ENCODE measurements at regions not wholly inside any gene's neighbourhood (a gene's known extent, or its start where the extent isn't known, plus 50 kb on each side); places are given as distances from the start of the nearest gene placed in this dataset.
"Not testable (repeated sequence)": the region's sequence is repeated elsewhere in the genome, so short reads cannot be mapped to it uniquely, and the experiment has no call there.

GRCh38 chr4:38388907-38389306 lies 275.1 kb upstream of the KLF3 start:
- not testable (repeated sequence) for TF ChIP-seq REST (IDR thresholded peaks at IDR 0.05; ENCODE audit: insufficient replicate concordance, low read depth); POLR2AphosphoS5 (IDR thresholded peaks at IDR 0.05; ENCODE audit: low read depth); GABPA (IDR thresholded peaks at IDR 0.05; ENCODE audit: low read depth); SPI1 (IDR thresholded peaks at IDR 0.05; ENCODE audit: borderline replicate concordance, low read depth)
- TF ChIP-seq, protein P1, sequence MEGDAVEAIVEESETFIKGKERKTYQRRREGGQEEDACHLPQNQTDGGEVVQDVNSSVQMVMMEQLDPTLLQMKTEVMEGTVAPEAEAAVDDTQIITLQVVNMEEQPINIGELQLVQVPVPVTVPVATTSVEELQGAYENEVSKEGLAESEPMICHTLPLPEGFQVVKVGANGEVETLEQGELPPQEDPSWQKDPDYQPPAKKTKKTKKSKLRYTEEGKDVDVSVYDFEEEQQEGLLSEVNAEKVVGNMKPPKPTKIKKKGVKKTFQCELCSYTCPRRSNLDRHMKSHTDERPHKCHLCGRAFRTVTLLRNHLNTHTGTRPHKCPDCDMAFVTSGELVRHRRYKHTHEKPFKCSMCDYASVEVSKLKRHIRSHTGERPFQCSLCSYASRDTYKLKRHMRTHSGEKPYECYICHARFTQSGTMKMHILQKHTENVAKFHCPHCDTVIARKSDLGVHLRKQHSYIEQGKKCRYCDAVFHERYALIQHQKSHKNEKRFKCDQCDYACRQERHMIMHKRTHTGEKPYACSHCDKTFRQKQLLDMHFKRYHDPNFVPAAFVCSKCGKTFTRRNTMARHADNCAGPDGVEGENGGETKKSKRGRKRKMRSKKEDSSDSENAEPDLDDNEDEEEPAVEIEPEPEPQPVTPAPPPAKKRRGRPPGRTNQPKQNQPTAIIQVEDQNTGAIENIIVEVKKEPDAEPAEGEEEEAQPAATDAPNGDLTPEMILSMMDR (IDR thresholded peaks at IDR 0.05; ENCODE audit: insufficient read depth, low read length): not testable (repeated sequence)

Data from HL-60 (cell line).